ENCODE measurements at regions not wholly inside any gene's neighbourhood (a gene's known extent, or its start where the extent isn't known, plus 50 kb on each side); places are given as distances from the start of the nearest gene placed in this dataset.

DNA sequence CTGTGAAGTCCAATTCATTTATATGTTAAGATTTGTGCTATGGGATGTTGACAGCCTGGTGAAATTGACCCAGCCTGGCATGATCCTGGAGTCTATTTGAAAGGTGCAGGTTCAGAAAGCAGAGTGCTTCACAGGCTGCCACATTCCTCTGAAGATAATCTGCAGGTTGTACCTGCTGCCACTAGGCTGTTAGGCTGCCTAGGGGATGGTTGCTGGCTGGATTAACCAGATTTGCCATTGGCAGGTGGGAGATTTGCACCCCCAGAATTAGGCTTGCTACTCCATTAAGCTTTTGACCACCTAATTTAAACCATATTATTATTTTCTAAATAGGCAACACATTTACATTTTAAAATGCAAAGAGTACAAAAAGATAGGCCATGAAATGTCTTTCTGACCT is 85.8 kb upstream of the RASGRP1 start:
- no peaks in the 10 kb centered on the region for H3K36me3 Mint-ChIP-seq (ENCODE audit: insufficient read depth, unreplicated experiment)
- no peaks in the 10 kb centered on the region for H3K27me3 Mint-ChIP-seq (ENCODE audit: insufficient read depth, unreplicated experiment)
- Histone ChIP-seq H3K27me3 (replicated peaks; ENCODE audit: control insufficient read depth, insufficient read depth, low read length) (no peaks in the 10 kb centered on the region), H3K4me3 (ENCODE audit: low read depth, low read length) (no peak overlapping the region), H3K9me3 (no peaks in the 10 kb centered on the region), H3K4me1 (no peaks in the 10 kb centered on the region), H3K36me3 (ENCODE audit: control insufficient read depth, insufficient read depth, low read length) (no peaks in the 10 kb centered on the region)
- no peak overlapping the region for H3K4me3 Mint-ChIP-seq (ENCODE audit: unreplicated experiment)
- no peak for DNase-seq
- TF ChIP-seq, protein P1, sequence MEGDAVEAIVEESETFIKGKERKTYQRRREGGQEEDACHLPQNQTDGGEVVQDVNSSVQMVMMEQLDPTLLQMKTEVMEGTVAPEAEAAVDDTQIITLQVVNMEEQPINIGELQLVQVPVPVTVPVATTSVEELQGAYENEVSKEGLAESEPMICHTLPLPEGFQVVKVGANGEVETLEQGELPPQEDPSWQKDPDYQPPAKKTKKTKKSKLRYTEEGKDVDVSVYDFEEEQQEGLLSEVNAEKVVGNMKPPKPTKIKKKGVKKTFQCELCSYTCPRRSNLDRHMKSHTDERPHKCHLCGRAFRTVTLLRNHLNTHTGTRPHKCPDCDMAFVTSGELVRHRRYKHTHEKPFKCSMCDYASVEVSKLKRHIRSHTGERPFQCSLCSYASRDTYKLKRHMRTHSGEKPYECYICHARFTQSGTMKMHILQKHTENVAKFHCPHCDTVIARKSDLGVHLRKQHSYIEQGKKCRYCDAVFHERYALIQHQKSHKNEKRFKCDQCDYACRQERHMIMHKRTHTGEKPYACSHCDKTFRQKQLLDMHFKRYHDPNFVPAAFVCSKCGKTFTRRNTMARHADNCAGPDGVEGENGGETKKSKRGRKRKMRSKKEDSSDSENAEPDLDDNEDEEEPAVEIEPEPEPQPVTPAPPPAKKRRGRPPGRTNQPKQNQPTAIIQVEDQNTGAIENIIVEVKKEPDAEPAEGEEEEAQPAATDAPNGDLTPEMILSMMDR (IDR thresholded peaks at IDR 0.05; ENCODE audit: insufficient read depth in 1 of 2, low read depth in 1 of 2, low read length in 1 of 2, severe bottlenecking in 1 of 2, unreplicated experiment in 1 of 2) = peak in 1 of 2 experiments; percentile 9
- intact Hi-C loops (cut with micrococcal nuclease; ENCODE audit: unreplicated experiment) = no loop called here
- ChIA-PET CTCF (no interaction called here), POLR2A (no interaction called here)
- H3K9me3 Mint-ChIP-seq (ENCODE audit: unreplicated experiment) = no peaks in the 10 kb centered on the region
- H3K27ac Mint-ChIP-seq (ENCODE audit: unreplicated experiment) = no peak overlapping the region
- no peaks in the 10 kb centered on the region for H3K4me1 Mint-ChIP-seq (ENCODE audit: low read depth, unreplicated experiment)
- no TSS peak for BruUV-seq (replicated peaks)

DNA sequence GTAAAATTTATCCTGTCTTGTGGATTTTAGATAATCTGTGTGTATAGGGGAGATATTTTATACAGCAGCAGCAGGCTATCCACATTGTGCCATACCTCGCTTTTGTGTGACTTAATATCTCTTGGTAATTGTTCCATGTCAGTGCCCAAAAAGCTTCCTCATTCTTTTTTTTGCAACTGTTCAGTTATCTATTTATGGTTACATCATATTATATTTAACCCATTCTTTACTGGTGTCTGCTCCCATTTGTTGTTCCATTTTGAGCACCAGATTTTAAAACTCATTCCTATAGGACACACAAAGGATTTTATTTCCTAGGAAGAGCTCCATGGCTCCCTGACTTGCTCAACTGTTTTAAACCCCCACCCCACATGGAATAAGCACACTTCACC is 86.3 kb upstream of the RASGRP1 start:
- Histone ChIP-seq H3K36me3 (ENCODE audit: control insufficient read depth, insufficient read depth, low read length) (no peaks in the 10 kb centered on the region), H3K4me3 (ENCODE audit: low read depth, low read length) (no peak overlapping the region), H3K27me3 (replicated peaks; ENCODE audit: control insufficient read depth, insufficient read depth, low read length) (no peaks in the 10 kb centered on the region), H3K9me3 (no peaks in the 10 kb centered on the region), H3K4me1 (no peaks in the 10 kb centered on the region)
- no peak for DNase-seq
- TF ChIP-seq, protein P1 (IDR thresholded peaks at IDR 0.05; ENCODE audit: insufficient read depth in 1 of 2, low read depth in 1 of 2, low read length in 1 of 2, severe bottlenecking in 1 of 2, unreplicated experiment in 1 of 2) = no peak
- ChIA-PET CTCF (interaction anchor here (0.7 kb wide), 1 partner anchor 48 kb away, joined by 3 read pairs; no protein-coding TSS in a partner anchor), POLR2A (no interaction called here)
- H3K4me1 Mint-ChIP-seq (ENCODE audit: low read depth, unreplicated experiment) = no peaks in the 10 kb centered on the region
- no peak overlapping the region for H3K27ac Mint-ChIP-seq (ENCODE audit: unreplicated experiment)
- intact Hi-C loops (cut with micrococcal nuclease; ENCODE audit: unreplicated experiment) = no loop called here
- BruUV-seq (replicated peaks) = no TSS peak
- no peaks in the 10 kb centered on the region for H3K27me3 Mint-ChIP-seq (ENCODE audit: insufficient read depth, unreplicated experiment)
- no peak overlapping the region for H3K4me3 Mint-ChIP-seq (ENCODE audit: unreplicated experiment)
- H3K9me3 Mint-ChIP-seq (ENCODE audit: unreplicated experiment) = no peaks in the 10 kb centered on the region
- no peaks in the 10 kb centered on the region for H3K36me3 Mint-ChIP-seq (ENCODE audit: insufficient read depth, unreplicated experiment)

DNA sequence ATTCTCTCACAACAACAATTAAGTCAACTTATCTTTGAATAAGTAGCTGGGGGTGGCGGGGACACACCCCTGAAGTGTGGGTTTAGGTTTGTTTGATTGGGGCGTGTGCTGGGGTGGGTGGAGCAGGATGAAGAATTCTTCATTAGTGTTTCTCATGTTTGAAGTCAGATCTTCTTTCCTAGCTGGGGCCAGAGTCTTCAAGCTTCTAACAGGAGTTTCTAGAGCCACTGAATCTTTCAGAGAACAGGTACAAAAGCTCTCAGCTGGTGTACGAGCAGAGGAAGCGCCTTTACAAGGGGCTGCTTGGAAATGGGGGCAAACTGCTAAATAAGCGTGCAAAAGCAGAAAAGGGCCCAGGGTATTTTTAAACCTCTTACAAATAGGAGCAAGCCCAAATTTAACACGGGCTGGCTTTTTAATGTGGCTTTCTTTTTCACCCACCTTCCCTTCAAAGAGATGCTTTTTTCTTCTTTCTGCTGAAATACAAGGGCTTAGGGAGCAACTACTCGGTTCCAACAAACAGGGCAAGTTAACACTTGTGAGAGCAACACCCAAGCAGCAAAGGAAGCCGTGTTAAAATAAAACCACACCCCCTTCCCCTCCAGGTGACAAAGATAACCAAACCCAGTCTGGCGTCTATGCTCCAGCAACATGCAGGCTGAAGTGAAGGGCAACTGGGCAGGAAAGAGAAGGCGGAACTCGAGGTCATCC is 86.9 kb upstream of the RASGRP1 start:
- BruUV-seq (replicated peaks) = no TSS peak
- H3K4me1 Mint-ChIP-seq (ENCODE audit: low read depth, unreplicated experiment) = no peaks in the 10 kb centered on the region
- H3K4me3 ChIP-seq (ENCODE audit: low read depth, low read length) = no peak overlapping the region
- no peaks in the 10 kb centered on the region for H3K4me1 ChIP-seq
- no peak overlapping the region for H3K4me3 Mint-ChIP-seq (ENCODE audit: unreplicated experiment)
- TF ChIP-seq, protein P1 (IDR thresholded peaks at IDR 0.05; ENCODE audit: insufficient read depth in 1 of 2, low read depth in 1 of 2, low read length in 1 of 2, severe bottlenecking in 1 of 2, unreplicated experiment in 1 of 2) = no peak
- POLR2A ChIA-PET = no interaction called here
- H3K9me3 Mint-ChIP-seq (ENCODE audit: unreplicated experiment) = no peaks in the 10 kb centered on the region
- H3K36me3 Mint-ChIP-seq (ENCODE audit: insufficient read depth, unreplicated experiment) = no peaks in the 10 kb centered on the region
- H3K27me3 Mint-ChIP-seq (ENCODE audit: insufficient read depth, unreplicated experiment) = no peaks in the 10 kb centered on the region
- H3K36me3 ChIP-seq (ENCODE audit: control insufficient read depth, insufficient read depth, low read length) = no peaks in the 10 kb centered on the region
- H3K27ac Mint-ChIP-seq (ENCODE audit: unreplicated experiment) = no peak overlapping the region
- no peaks in the 10 kb centered on the region for H3K9me3 ChIP-seq
- intact Hi-C loops (cut with micrococcal nuclease; ENCODE audit: unreplicated experiment) = no loop called here
- no peaks in the 10 kb centered on the region for H3K27me3 ChIP-seq (replicated peaks; ENCODE audit: control insufficient read depth, insufficient read depth, low read length)
- CTCF ChIA-PET = interaction anchor here (0.7 kb wide), 1 partner anchor 48 kb away, joined by 3 read pairs; no protein-coding TSS in a partner anchor
- DNase-seq = no peak

Measured in Caco-2 (cell line).